CD4-positive, alpha-beta T cell treated with Interleukin-4 for 1 hour (primary cell): ENCODE measurements at regions not wholly inside any gene's neighbourhood (a gene's known extent, or its start where the extent isn't known, plus 50 kb on each side); places are given as distances from the start of the nearest gene placed in this dataset.
"Not testable (repeated sequence)": the region's sequence is repeated elsewhere in the genome, so short reads cannot be mapped to it uniquely, and the experiment has no call there.

Experiments
- DNase-seq, 2 donors: peaks; one replicate each; pipeline ENCODE4 v3.0.0-alpha.2; 2020 to 2022

DNA sequence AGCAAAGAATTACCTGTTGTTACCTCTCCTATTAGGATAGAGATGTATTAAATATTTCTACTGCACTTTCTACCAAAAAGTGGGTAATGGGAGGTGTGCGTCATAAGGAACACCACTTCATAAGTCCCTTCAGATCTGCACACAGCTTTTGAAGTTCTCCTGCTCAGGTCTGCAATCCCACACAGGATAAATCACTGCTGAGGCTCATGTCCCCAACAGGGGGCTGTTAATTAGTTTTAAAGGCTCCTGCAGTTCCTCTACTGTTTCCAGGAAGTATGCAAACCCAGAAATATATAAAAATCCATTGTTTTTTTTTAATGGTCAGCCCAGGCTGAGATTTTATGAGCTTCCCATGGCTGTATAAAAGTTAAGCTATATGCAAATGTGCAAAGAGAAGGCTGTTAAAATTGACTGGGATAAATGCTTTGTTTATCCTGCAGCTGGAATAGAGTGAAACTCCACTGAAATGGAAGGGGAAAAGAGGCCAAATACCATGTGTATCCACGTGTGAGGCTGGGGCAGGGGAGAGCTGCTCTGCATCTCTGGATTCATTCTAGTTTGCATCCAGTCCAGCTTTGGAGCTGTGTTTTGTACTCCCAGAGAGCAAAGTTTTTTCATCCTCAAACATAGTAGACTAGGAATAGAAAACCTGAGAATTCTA, 903.7 kb downstream of the TDRD15 start:
- DNase-seq: no peak

DNA sequence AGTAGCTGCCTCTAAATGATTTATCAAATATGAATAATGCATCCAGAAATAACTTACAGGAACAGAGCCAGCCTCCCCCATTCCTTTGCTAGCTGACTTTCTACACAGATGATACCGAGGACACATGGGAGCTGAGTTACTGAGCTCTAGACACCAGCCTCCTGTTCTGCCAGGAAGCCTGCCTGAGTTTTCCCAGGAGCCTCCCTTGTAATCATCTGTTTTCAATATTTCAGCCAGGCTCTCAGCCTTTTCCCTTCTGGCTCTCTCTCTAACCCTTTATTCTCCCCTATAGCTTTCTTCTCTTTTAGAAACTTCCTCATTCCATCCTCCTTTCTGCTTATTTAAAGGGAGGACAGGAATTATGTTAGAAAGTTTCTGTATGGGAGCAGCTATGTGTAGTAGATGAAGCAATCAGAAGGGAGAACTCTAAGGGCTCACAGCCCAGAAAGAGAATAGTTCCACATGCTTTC, 911.6 kb downstream of the TDRD15 start:
- DNase-seq: no peak

DNA sequence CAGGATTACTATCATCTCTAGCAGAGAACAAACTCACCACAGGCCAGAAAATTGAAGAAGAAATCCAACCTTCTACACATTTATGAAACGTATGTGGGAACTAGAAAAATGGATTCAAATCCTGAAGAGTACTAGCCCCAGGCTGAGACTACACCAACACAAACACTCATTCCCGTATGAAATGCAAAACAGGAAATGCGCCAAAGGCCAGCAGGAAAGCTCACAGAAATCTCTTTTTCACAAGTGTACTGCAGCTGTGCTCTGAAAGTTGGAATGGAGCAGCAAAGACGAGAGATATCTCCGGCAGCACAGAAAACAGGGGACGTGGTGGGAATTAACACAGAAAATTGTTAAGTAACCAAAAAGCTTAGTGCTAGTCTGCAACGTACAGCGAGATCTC, 913.5 kb downstream of the TDRD15 start:
- DNase-seq: no peak

DNA sequence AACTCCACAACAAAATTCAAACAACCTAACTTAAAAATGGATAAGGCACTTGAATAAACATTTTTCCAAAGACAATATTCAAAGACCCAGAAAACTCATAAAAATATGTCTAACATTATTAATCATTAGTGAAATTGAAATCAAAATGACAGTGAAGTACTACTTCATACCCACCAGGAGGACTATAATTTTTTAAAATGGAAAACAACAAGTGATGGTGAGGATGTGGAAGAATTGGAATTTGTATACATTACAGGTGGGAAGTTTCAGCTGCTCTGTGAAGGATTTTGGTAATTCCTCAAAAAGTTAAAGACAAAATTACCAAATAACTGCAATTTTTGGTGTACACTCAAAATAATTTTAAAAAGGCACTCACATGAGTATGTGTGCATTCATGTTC, 920.0 kb downstream of the TDRD15 start:
- no peak for DNase-seq

DNA sequence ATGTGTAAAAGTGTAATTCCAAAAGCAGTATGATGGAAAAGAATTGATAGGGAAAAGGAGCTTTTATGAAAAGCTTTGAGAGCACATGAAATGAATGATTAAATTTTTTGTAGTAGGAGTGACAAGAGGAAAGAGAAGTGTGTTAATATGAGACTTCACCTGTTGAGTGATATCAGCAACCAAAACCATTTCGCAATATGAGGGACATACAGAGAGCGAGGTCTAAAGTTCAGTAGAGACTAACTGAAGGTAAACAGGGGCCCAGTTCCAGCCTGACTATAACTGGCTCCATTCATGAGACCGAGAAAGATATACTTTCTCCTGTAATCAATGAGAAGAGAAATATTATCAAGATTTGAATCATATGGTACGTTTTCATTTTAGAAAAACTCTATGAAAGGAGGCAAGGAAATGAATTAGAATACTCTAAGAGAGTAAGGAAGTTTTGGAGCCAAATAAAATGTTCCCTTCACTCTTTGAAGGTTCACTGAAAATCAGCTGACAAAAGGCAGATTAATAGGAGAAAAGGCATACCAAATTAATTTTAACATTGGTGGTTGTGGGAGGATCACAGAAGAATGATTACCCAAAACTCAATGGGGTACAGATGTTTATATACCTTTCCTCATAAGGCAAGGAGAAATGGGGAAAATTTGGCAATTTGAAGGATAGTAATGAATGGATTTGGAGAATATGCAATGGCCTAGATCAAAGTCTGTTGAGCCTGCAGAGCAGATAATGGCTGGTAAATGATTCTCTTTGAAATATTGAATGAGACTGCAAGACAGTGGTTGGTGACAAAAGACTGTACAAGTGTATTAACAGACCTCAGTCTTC, 932.2 kb downstream of the TDRD15 start:
- DNase-seq: no peak

DNA sequence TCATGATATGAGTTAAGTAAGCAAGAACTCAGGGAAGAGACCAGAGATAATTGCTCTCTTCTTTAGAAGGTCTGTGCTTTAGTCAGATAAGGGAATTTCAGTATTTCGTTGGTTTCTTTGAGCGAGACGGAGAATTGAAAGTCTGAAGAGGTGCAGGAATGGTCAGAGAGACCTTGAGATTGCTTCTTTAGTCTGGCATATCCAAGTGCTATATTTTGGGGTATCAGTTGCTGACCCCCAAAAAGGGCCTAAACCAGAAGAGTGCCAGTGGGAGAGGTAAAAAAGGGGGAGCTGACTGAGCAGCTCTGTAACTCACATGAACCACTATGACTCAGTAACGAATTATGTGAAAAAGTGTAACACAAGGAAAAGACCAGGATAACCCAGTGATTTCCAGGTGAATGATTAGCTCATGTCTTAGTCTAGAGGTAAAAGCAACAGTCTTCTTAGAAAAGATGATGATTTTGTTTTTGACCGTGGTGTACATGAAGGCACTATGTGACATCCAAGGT, 932.9 kb downstream of the TDRD15 start:
- DNase-seq: no peak

DNA sequence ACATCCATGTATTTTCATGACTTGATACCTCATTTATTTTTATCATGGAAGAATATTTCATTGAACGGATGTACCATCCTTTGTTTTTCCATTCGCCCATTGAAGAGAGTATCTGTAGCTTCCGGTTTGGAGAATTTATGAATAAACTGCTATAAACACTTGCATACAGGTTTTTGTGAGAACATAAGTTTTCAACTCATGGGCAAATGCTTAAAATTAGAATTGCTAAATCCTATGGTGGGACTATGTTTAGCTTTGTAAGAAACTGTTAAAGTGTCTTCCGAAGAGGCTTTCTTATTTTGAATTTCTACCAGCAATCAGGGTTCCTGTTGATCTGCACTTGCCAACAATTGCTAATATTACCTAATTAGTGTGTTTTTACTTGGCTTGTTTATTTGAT, 938.9 kb downstream of the TDRD15 start:
- DNase-seq: no peak

DNA sequence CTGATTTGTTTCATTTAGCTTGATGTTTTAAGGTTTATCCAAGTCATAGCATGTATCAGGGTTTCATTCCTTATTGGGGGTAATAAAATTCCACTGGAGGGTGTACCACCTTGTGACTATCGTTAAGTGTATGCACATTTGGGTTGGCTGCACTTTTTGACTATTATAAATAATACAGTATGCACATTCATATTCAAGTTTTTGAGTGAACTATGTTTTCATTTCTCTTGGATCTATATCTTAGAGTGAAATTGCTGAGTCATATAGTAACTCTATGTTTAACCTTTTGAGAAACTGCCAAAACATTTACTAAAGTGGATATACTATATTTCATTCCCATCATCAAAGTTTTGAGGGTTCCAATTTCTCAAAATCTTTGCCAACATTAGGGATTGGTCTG, 952.7 kb downstream of the TDRD15 start:
- DNase-seq: no peak

DNA sequence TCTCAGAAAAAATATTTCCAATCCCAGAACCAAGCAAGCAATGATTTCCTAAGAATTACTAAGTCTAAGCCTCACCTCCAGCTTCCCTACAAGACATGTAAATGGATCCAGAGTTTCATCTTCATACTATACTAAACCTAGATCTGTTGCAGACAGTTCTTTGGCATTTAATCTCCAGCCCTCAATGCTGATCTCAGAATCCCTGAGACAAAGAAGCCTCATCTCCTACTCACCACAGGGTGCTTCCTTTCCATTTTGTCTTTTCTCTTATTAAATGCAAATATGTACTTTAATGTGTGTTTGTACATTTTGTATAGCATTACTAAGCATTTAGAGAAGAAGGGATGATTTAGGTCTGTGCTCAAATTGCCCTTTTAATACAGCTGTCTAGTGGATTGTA, 954.9 kb downstream of the TDRD15 start:
- DNase-seq: no peak

DNA sequence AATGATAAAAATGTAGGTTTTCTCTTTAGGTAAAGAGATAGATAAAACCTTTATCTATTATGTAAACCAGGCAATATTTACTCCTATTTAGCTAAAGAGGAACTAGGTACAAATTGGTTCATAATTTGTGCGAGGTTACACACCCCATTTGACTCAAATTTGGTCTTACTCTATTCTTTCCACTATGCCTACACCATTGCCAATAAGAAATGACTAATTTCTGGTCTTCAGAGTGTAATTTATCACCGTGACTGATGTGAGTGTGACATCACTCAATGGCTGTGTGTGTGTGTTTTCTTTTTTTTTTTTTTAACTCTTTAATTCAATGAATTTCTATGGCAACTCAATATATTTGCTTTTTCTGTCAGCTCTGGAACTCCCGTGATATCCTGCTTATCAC, 955.8 kb downstream of the TDRD15 start:
- DNase-seq: no peak

DNA sequence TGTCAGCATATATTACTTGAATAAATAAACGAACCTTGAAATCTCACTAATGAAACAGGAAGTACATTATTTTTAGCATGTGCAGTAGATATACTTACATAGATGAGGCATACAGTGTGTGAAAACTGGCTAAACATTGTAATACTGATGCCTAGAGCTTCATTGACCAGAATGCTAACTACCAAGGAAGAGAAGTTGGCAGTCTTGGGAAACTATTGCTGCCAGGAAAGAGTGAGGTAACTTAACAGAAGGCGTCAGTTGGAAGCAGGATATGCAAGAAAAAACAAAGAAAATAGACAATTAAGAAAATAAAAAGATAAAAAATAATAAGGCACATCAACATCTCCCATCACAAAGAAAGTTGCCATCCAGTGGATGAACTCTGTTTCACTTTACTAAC, 963.0 kb downstream of the TDRD15 start:
- DNase-seq: no peak

DNA sequence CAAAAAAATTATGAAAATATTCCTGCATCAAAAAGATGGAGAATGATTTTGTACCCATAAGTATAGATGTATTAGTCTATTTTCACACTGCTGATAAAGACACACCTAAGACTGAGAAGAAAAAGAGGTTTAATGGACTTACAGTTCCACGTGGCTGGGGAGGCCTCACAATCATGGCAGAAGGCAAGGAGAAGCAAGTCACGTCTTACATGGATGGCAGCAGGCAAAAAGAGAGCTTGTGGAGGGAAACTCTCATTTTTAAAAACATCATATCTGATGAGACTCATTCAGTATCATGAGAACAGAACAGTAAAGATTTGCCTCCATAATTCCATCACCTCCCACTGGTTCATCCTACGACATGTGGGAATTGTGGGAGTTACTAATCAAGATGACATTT, 979.8 kb downstream of the TDRD15 start:
- not testable (repeated sequence) for DNase-seq

DNA sequence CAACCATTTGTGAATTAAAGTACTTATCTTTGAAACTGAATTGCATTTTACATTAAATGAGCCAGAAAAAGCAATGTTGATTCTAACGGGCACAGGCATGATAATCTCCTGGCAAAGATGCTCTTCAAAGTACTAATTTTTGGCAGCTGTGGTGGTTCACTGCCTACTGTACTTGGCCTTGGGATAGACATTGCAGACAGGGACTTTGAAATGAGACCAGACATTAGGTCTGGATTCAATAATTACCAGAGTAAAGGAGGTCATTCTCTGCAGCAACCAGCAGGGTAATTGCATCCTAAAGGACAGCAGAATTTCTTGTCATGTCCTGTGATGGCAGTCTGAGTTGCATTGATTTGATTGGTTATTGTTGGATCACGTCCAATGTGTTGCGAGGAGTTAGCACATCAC, 986.5 kb downstream of the TDRD15 start:
- no peak for DNase-seq

DNA sequence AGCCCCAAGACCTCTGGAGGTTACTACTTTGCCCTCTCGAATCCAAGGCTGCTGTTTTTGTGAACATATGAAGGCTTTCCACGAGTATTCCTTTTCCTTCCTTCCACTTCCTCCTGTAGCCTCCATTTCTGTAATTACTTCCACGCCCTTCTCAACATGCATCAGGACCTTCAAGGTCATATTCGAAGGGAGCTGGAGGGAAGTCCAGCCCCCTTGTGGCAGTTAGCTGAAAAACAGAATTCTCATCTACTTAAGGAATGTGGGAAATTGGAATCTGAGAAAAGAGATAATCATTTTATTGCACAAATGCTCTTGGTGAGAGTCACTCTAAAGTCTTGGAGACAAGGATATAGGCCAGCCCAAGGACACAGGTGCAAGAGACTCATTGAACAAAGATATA, 1000.2 kb downstream of the TDRD15 start:
- no peak for DNase-seq

DNA sequence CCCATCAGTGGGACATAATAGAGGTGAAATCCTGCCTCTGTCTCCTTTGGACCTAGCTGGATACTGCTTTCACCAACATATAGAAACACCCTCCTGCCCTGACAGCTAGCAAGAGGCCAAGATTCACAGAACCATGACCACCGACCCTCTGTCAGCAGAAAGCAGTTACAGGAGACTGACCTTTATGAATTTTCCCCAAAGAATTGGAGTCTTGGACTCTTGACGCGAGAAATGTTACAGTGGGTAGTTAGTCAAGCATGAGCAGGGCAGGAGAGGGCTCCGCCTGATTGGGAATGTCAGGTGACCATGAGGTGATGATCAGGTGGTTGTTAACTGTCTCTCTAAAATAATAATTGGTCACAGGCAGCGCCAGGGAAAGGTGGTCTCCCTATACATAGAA, 1002.3 kb downstream of the TDRD15 start:
- DNase-seq: no peak

DNA sequence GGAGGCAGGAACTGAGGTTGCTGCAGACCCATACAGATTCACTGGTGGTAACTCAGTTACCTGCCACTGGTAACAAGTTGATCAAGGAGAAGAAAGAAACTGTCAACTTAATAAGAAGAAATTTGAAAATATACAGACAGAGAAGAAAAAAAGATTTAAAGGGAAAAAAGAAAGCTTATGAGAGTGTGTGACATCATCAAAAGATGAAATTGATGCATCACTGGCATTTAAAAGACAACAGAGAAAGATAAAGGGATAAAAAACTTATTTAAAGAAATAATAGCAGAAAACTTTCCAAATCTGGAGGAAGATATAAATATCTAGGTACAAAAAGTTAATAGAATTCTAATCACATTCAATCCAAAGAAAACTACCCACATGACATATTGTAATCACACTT, 1003.2 kb downstream of the TDRD15 start:
- no peak for DNase-seq

DNA sequence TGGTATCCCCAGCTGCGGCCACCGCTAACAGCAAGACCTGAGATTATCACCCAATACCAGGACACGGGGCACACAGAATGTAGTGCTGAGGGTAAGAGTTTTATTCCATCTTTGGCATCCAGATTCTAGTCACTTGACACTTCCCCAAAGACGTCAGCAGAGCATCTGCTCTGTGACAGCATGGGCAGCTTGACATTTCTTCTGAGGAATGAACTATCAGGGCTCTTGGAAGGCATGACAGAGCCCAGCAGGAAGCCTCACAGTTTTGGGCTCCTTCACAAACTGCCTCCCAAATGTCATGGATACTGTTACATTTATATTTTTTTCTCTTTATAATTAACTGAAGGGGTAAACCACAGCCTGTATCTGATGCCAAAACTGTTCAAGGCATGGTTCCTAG, 1010.7 kb downstream of the TDRD15 start:
- DNase-seq: no peak

DNA sequence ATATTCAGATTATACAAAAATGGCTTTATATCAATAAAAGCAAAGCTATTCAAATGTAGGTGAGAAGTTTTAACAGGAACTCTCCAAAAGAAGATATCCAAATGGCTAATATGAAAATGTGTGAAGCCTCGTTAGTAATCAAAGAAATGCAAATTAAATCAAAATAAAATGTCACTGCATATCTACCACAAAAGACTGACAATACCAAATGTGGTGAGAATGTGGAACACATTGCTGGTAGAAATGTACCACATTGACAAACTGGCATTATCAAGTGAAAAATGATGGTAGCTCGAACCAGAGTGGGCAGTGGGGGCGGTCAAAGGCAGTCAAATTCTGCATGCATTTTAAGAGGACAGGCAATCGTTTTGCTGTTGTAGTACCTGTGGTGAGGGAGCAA, 1012.7 kb downstream of the TDRD15 start:
- no peak for DNase-seq

DNA sequence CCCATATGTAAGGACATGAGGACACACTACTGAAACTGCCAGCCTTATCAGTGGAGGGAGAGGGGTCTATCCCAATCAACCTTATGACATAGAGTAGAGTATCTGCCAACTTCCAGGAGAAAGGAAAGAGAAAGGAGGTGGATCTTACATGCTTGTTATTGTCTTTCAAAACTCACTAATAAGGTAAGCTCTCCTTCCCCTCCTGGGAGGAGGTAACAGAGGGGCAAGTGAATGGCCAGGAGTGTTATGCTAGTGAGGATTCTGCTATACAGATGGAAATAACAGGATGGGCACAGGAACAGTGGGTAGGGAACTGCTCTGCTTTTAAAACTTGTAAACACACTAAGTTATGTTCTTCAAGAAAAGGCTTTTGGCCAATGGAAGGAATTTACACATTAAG, 1020.1 kb downstream of the TDRD15 start:
- no peak for DNase-seq

DNA sequence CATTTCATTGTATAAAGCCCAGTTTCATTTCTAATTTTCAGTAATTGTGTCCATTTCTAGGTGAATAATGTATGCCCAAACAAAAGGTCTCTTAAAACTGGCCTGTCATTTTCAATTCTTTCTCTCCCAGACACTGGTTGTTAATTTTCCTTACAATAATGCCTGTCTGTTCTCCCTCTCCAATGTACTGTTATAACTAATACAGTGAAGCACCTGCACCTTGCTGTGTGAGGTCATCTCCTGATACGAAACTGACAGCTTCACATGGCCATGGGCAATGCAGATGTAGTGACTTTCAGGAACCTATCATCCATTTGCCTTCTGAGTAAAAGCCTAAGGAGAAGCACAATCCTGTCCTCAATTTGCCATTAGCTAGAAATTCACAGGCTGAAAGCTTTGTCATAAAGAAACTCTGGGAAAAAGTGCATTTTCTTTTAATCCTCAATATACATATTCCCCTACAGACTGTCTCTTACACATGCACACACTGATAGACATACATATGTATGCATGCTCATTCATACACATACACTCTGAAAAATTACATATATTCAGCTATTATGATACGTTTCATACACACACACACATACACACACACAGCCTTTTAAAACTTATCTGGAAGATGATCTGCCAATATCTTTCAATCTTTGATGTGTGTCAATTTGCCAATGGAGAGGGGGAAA, 1030.3 kb downstream of the TDRD15 start:
- no peak for DNase-seq

DNA sequence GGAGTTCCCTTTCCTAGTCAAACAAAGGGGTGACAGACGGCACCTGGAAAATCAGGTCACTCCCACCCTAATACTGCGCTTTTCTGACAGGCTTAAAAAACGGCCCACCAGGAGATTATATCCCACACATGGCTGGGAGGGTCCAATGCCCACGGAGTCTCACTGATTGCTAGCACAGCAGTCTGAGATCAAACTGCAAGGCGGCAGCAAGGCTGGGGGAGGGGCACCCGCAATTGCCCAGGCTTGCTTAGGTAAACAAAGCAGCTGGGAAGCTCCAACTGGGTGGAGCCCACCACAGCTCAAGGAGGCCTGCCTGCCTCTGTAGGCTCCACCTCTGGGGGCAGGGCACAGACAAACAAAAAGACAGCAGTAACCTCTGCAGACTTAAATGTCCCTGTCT, 1032.9 kb downstream of the TDRD15 start:
- DNase-seq: not testable (repeated sequence)

DNA sequence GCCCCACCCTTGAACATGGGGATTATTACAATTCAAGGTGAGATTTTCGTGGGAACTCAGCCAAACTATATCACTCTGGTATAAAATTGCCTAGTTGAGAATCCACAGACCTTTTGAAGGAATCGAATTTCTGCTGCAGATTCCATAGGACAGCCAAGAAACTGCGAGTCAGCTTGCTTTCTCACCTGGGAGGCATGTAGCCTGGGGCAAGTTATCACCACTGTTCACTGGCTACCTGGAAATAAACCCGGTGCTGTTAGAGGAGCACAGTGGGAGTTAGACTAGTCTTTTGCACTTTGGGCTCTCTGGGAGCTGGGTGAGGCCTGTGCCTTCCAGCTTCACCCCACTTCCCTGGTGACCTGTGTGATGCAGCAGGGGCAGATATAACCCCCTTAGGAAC, 1043.5 kb downstream of the TDRD15 start:
- DNase-seq: no peak

DNA sequence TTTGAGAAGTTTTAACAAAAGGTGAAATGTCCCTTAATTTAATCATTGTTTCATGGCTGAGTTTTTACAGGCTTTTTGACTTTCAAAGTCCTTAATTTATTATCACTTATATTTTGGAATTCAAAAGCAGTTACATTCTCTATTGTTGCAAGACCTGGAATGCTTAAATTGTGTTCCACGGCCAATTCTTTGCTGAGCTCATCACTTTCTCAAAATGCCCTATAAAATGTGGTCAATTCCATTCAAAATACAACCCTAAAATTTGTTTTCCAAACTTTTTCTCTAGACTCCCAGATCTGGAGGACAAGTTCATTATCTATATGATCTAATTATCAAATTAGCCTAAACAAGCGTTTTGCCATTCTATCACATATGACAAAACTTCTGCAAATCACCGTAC, 1051.2 kb downstream of the TDRD15 start:
- DNase-seq: no peak

DNA sequence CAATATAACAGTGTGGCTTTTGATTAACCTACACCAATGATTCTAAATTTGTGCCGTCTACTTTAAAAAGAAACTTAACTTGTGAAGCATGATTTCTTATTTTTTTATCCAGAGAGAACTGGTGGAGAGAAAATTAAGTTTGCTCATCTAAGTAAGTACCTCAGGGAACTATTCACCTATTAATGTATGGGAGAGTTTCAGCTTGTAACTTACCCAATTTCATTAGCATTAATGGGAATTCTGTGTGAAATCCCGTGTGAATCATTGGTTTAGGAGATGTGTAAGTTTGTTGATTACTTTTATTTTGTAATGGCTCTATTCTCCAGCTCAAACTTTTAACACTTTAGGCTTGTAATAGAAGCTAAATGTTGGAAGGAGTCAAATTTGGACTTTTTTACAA, 1061.5 kb downstream of the TDRD15 start:
- DNase-seq: no peak
